CD4-positive, alpha-beta T cell treated with Interleukin-6 for 4 hours (primary cell): ENCODE measurements at regions not wholly inside any gene's neighbourhood (a gene's known extent, or its start where the extent isn't known, plus 50 kb on each side); places are given as distances from the start of the nearest gene placed in this dataset.

ENCODE experiments used
- DNase-seq: peaks from one replicate; pipeline ENCODE4 v3.0.0-alpha.2; 2020; ENCODE audit warnings: mixed read lengths

DNA sequence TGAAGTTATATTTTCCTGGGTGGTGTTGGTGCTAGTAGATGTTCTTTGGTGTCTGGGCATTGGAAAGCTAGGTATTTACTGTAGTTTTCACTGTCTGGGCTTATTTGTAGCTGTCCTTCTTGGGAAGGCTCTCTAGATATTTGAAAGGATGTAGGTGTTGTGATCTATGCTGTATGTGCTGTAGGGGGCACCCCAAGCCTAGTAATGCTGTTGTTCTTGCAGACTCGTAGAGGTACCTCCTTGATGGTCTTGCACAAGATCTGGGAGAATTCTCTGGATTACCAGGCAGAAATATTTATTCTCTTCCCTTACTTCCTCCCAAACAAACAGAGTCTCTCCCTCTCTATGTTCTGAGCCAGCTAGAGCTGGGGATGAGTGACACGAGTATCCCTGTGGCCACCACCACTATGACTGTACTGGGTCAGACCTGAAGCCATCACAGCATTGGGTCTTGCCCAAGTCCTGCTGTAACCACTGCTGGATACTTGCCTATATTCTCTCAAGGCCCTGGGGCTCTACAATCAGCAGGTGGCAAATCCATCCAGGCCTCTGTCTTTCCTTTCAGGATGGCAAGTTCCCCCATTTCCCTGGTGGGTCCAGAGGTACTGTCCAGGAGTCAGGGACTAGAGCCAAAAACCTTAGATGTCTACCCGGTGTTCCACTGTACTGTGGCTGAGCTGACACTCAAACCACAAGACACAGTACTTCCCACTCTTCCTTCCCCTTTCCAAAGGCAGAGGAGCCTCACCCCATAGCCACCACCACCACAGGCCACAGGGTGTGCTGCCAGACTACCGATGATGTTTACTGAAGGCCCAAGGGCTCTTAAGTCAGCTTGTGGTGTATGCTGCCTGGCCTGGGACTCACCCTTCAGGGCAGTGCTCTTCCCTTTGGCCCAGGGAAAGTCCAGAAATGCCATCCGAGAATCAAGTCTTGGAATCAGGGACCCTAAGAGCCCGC is 195.2 kb upstream of the DPPA4 start:
- DNase-seq = peak; percentile 58

DNA sequence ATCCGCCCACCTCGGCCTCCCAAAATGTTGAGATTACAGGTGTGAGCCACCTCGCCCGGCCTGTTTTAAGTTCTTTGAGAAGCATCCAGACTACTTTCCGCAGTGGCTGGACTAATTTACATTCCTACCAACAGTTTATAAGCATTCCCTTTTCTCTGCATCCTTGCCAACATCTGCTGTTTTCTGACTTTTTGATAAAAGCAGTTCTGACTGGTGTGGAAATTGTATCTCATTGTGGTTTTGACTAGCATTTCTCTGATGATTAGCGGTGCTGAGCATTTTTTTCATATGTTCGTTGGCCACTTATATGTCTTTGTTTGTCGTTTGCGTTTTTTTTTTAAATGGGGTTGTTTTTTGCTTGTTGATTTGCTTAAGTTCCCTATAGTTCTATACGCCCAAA is 208.4 kb upstream of the DPPA4 start:
- no peak for DNase-seq

DNA sequence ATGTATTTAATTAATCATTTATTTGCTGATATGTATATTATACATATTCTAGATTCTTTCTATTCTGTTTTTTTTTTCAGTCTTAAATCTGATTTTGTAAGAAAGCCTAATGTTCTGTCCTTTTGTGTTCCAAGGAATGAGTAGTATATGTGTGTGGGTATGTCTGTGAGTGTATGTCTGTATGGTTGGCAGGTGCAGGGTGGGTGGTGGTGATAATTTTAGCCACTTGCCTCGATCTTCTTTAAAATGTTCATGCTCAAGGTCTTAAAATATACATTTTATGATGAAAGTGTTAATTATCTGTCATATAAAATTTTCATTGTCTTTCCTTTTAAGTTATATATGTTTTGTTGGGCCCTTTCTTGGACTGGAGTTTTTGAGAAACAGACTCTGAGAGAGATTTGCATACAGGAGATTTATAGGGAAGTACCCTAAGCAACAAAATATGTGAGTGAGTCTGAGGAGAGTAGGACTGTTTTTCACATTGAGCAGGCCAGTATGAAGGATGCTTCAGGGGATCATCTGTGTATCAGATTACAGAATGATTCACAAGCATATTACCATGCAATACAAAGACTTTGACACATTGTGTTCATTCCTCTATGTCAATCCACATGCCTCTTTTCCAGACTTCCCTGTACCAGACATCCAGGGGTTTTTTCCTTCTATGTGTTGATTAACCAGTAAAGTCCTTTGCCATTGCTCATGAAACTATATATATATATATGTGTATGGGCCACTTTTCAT is 211.0 kb upstream of the DPPA4 start:
- DNase-seq = no peak

DNA sequence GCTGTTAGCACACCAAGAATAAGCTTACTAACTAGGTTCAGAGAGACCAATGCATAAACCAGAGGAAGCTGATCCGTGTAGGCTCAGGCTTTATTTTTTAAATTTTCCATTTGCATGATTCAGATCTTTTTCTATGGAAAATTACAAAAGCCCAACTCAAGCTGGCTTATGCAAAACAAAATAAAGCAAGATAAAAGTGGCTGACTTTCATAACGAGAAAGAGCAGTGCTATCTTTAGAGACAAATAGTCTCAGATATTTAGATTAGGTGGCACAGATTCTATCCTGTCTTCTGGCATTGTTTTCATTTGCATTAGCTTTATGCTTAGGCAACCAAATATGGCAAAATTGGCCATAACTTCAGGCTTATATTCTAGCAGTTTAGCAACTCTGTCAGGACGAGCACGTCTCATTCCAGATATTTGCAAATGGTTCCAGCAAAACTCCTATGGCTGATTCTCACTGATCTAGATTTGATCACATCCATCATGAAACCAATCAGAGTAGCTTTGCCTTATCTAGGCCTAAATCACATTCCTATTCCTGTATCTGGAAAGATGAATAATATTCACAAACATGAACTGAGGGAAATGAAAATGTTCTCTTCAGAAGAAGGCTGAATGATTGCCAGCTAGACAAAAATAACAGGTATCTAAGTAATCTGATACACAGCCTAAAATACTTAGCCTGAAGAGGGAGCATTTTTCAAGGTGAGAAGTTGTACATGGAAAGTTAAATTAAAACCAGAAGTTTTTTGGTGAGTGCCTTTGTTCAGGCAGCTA is 216.4 kb upstream of the DPPA4 start:
- no peak for DNase-seq

DNA sequence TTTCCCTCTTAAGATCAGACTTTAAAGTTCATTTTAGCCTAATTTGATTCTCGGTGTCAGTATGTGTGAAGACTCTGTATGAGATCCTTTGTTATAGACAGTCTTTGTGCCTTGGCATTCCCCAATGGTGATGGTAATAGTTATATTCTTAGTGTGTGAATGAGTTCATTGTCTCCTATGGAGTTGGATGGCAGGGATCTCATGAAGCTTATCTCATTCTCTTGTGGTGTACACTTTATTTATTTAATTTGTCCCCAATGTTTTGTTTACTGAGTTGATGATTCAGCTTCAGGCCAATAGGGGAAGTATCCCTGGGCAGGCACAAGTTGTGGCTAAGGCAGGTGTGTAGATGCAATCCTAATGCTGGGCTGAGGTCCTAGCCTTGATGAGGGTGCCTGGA is 222.0 kb upstream of the DPPA4 start:
- DNase-seq = no peak

DNA sequence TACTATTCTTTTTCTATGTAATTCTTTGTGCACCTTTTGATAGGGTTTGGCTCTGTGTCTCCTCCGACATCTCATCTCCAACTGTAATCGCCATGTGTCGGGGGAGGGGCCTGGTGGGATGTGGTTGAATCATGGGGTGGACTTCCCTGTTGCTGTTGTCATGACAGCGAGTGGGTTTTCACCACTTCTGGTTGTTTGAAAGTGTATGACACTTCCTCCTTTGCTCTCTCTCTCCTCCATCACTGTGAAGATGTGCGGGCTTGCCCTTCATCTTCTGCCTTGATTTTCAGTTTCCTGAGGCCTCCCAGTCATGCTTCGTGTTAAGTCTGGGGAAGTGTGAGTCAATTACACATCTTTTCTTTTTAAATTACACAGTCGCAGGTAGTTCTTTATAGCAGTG is 225.8 kb upstream of the DPPA4 start:
- DNase-seq = peak; percentile 56

DNA sequence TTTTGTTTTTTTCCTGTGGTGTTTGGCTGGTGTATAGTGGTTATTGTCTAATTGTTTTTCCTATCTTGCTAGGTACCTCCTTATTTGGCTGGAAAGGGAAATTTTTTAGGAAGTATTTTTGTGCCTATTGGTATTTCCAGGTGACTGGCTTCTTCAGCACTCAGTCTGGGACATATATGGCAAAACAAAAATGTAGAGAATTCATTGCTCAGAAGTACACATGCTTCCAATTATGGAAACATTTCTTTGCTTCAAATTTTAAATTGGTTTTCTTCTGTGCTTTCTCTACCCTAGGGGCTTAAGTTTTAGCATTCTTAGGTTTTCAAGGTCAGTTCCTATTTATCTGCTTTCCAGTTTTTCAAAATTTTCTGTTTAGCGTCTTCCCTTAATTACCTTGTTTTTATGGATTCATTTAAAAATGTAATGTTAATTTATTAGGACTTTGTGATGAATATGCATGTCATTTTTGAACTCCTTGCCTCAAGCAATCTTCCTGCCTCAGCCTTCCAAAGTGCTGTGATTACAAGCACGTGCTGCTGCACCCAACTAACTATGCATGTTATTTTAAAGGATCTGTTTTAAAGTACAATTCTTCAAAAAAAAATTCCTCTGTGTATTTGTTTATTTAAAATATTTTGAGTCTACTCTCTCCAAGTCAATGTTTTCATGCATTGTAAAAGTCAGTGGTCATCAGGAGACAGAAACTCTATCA is 231.9 kb upstream of the DPPA4 start:
- DNase-seq = no peak

DNA sequence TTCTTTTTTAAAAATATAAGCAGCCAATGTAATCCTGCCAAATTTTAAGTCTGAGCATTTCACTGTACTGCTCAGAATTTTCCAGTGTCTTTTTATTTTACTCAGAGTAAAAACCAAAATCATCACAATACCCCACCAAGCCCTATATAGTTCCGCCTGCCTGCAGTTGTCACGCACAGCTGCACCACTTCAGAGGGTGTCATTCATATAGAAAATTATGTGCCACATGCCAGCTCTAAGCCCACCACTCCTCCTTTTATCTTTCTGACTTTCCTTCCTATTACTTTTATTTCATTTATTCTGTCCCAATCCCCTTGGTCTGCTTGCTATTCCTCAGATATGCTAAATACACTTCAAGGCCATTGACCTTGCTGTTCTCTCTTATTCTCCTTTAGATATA is 233.1 kb upstream of the DPPA4 start:
- no peak for DNase-seq

DNA sequence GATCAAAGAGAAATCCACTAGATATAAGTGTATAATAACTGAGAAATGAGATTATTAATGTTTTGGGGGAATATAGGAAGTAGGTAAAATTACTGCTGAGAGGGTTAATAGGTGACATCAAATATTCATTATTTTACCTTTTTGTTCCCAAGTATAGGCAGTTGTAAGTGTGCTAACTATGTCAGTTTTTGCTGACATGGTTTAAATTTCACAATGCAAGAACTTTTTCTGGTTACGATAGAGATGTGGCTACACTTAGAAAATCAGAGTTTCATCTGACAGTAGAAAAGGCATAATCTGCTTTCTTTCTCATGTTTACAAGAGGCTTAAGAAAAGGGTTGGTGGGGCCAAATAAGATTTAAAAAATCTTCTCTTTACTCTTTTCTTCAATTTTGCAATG is 235.0 kb upstream of the DPPA4 start:
- no peak for DNase-seq

DNA sequence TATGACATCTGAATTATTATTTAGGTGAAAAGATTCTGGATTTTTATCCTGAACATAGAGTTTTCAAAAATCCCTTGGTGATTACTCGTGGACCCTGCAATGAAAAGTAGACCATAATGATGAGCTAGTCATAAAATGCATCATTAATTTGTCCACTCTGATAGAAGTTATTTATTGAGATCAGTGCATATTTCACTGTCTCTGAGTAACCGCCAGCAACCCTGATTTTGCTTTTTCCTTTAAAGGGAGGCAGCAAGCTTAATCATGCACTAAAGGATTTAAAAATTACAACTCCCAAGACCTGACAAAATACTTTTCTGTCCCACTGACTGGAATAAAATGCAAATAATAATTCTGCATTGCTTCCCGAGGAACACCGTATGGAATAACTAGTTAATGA is 259.6 kb upstream of the DPPA4 start:
- DNase-seq = no peak

DNA sequence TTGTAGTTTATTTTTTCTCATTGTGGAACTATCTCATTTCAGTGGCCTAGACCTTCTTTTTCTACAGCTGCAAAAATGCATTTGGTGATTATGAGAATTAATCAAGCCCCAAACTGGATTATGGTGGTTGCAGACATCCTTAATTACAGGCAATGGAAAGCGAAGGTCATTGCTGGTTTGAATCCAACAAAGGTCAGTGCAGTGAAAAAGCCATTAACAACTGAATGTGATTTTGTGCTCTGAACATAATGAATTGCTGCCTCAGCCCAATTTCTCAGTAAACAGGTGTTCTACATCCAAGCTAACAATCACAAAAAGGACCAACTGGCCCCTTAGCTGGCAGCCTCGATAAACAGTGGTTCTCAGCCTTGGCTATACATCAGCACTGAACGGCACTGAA is 260.1 kb upstream of the DPPA4 start:
- no peak for DNase-seq

DNA sequence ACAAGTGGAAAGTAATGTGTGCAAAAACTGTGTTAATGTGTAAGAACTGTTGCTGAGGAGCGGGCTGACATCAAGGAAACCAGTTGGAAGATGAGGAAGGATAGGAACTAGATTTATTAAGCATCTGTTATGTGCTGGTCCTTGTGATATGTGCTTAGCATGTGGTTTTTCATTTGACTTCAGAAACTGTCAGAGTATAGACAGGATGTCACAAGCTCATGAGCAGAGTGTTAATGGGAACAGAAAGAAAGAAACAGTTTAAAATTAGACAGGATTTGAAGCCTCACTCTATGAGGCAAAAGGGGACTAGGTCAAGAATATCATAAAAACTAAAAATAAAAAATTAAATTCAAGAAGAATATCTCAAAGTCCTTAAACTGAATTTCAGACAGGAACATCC is 270.6 kb upstream of the DPPA4 start:
- DNase-seq = no peak

DNA sequence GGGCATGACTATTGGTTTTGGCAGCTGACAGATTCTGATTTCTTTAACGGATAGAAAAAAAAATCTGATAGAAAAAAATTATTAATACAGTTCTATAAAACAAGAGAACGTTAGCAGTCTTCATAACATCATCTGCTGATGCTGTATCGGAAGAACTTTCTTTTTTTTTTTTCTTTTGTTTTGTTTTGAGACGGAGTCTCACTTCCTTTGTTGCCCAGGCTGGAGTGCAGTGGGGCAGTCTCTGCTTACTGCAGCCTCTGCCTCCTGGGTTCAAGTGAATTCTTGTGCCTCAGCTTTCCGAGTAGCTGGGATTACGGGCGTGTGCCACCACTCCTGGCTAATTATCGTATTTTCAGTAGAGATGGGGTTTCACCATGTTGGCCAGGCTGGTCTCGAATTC is 271.2 kb upstream of the DPPA4 start:
- DNase-seq = no peak

DNA sequence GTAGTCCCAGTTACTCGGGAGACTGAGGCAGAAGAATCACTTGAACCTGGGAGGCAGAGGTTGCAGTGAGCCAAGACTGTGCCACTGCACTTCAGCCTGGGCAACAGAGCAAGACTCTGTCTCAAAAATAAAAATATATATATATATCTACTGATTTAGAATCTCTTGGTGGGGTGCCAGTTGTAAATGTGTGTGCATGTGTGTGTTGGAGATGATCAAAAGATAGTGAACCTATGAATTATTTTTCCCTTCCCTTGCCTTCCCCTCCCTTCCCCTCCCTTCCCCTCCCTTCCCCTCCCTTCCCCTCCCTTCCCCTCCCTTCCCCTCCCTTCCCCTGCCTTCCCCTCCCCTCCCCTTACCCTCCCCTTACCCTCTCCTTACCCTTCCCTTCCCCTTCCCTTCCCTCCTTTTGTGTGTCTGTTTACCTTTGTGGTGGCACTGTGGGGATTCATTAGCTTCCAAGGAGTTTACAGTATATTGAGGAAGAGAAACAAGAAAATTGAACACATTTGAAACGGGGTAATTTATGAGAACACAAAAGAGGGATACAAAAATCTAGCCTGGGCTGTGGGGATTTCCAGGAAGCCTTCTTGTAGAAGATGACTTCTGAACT is 281.5 kb upstream of the DPPA4 start:
- no peak for DNase-seq

DNA sequence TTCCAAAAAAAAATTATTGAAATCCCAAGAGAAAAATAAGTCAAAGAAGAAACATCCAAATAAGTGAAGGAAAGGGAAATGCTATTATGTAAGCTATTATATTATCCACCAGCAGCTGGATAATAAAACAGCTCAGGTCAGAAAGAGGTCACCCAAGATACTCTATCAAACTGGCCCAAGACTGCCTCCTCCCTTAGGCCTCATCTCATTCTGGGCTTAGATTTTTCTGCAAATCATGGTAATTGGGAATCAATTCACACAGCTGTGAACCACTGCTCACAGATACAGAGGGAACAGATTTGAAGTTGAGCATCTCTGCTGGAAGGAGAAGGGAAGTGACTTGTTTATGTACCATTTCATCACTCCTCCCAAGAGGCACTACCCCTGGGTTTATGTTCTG is 294.6 kb upstream of the DPPA4 start:
- DNase-seq = no peak

DNA sequence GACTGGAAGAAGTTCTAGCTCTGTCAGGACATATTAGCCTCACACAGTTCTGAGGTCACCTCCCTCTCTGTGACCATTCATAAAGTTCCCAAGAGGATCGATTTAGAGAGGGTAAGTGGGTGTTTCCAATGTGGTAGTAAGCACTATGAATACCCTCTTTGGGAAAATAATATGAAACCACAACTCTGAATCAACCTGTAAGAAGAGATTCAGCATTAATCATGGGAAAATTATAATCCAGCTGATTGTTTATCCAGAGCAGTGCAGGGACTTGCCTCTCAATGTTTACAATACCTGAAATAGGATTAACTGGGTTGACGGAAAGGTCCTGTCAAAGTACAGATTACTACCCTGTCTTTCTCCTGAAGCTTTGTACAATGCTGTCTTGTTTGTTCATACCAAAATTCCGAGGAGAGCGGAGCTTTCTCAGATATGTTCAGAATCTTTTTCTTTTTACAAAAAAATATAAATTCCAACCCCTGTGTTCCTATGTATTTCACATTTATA is 302.9 kb upstream of the DPPA4 start:
- DNase-seq = no peak

DNA sequence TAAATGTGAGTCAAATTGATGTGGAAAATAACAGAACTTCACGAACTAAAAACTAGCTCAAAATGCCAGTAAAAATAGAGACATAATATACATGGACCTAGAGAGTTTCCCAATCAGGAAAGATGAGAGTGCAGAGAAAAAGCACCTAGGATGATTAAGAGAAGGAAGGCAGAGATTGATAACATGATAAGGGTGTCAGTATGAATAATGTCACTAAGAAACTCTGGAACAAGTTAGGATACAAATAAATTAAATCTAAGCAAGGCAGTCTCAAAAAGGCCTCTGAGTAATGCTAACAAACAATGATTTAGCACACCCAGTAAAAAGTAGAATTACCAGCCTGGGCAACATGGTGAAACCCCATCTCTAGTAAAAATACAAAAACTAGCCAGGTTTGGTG is 304.7 kb upstream of the DPPA4 start:
- DNase-seq = no peak

DNA sequence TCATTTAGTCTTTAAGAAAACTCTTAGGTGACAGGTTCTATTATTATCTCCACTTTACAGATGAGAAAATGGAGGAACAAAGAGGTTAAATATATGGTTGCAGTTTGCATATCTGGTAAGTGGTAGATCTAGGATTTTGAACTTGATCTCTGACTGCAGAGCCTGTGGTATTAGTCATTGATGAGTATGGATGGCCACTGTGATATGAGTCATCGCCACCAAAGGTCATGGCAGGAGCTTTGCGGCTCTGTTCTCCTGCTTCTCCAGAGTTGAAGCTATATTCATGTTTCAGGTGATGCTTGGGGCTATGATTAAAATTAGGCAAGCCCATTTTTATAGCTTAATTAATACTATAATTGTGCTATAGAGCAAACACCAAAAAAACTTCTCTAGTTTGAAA is 306.2 kb upstream of the DPPA4 start:
- DNase-seq = no peak

DNA sequence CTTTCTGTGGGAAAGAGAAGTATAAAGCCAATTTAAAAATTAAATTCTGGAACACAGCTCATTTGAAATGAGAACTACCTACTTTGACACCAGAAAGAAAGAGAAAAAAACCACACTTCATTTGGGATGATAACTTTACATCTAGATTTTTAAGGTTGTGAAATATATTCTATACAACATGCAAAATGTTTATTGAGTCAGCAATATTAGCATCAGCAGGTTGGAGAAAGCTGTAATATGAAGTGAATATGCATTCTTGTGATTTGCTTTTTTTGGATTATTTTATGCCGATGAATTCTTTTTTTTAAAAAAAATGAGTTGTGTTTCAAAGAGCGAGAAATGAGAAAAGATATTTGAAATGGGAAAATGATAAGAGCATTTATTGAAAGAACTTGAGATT is 307.0 kb upstream of the DPPA4 start:
- DNase-seq = no peak

DNA sequence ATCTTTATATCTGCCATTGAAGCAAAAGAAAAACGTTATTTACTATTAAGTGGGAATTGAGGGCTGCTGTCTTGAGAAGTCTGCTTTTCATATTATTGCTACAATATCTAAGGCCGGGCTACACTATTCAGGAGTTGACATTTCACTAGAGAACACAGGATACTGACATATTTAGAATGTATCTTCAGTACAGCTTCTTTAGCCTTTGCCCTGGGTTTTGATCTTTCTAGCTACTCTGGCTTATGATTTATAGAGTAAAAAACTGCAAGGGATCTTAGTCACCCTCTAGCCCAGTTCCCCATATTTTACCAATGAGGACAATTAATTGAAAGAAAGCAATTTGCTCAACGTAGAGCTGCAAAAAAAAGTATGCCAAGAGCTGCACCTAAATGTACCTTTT is 307.4 kb upstream of the DPPA4 start:
- DNase-seq = no peak

DNA sequence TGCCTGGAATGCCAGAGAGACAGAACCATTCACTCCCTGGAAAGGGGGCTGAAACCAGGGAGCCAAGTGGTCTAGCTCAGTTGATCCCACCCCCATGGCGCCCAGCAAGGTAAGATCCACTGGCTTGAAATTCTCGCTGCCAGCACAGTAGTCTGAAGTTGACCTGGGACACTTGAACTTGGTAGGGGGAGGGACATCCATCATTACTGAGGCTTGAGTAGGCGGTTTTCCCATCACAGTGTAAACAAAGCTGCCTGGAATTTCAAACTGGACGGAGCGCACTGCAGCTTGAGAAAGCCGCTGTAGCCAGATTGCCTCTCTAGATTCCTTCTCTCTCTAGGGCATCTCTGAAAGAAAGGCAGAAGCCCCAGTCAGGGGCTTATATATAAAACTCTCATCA is 310.7 kb upstream of the DPPA4 start:
- no peak for DNase-seq

DNA sequence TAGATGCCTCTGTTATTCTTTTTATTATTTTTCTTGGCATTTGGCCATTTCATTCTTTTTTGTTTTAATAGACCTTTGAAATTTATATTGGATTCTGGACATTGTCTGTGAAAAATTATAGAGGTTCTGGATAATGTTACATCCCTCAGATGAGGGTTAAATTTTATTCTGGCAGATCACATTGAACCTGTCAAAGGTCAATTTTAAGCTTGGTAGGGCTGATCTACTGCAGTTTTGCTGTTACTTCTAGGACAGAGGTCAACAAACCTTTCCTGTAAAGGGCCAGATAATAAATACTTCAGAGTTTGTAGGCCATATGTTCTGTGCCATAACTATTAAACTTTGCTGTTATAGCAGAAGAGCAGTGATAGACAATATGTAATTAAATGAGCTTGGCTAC is 318.9 kb upstream of the DPPA4 start:
- no peak for DNase-seq
